IMR-90 (cell line): ENCODE measurements at regions not wholly inside any gene's neighbourhood (a gene's known extent, or its start where the extent isn't known, plus 50 kb on each side); places are given as distances from the start of the nearest gene placed in this dataset.

Experiments used
- ATAC-seq: fragments of 200-7000 bp; cut with Tn5 transposase; 2 replicates; pipeline ENCODE4 v1.9.1; 2020; ENCODE audit warnings: low read depth, mild to moderate bottlenecking, moderate library complexity
- BruUV-seq: library from RNA; stranded (reverse); fragments of 400-500 nt; replicated peaks from 2 replicates; lab custom pipeline; 2021; lab: Mats Ljungman, UMichigan
- CTCF ChIA-PET: fragments of 300-600 bp; formaldehyde crosslinking; extraction: SDS; loops from one replicate; lab custom pipeline; 2021; ENCODE audit warnings: antibody characterized with exemption; lab: Yijun Ruan, JAX
- POLR2A ChIA-PET: fragments of 300-600 bp; sonication (Branson Sonifier 250); formaldehyde crosslinking; loops from one replicate; lab custom pipeline; 2022; ENCODE audit warnings: antibody characterized with exemption; ENCODE audit not compliant: unreplicated experiment; lab: Charles Lee
- DNase-seq: peaks from one replicate; pipeline ENCODE4 v3.0.0; 2013
- H2AFZ ChIP-seq: replicated peaks from 2 replicates; pipeline ENCODE3; 2013; ENCODE audit warnings: low read length, mild to moderate bottlenecking; ENCODE audit not compliant: poor library complexity
- H2AK5ac ChIP-seq: 2 replicates; pipeline ENCODE4 v1.6.1; 2013; ENCODE audit warnings: low read depth, low read length, inconsistent platforms
- H2AK9ac ChIP-seq: replicated peaks from 2 replicates; pipeline ENCODE3; 2013; ENCODE audit warnings: mild to moderate bottlenecking, low read depth, low read length, moderate library complexity; ENCODE audit not compliant: poor library complexity
- H2BK120ac ChIP-seq: 2 replicates; pipeline ENCODE4 v1.6.1; 2013; ENCODE audit warnings: low read depth, low read length, inconsistent platforms
- H2BK15ac ChIP-seq: 3 replicates; pipeline ENCODE4 v1.6.1; 2013; ENCODE audit warnings: low read depth, low read length, inconsistent platforms
- H2BK20ac ChIP-seq: 2 replicates; pipeline ENCODE4 v1.6.1; 2013; ENCODE audit warnings: low read depth, mild to moderate bottlenecking, inconsistent platforms, low read length, moderate library complexity
- H2BK5ac ChIP-seq: 2 replicates; pipeline ENCODE4 v1.6.1; 2013; ENCODE audit warnings: mild to moderate bottlenecking, low read depth, low read length, inconsistent platforms; ENCODE audit not compliant: poor library complexity, severe bottlenecking
- H3K14ac ChIP-seq: replicated peaks from 2 replicates; pipeline ENCODE4 v1.6.1; 2013; ENCODE audit warnings: low read depth, low read length, inconsistent platforms
- H3K18ac ChIP-seq: 2 replicates; pipeline ENCODE4 v1.6.1; 2013; ENCODE audit warnings: low read depth, low read length, control low read depth
- H3K23ac ChIP-seq: 2 replicates; pipeline ENCODE4 v1.6.1; 2013; ENCODE audit warnings: low read depth, low read length, inconsistent platforms
- H3K27ac ChIP-seq: 2 replicates; pipeline ENCODE4 v1.5.1; 2013; ENCODE audit warnings: mild to moderate bottlenecking, control low read depth, low read length; ENCODE audit not compliant: insufficient read depth
- H3K27me3 ChIP-seq: 2 replicates; pipeline ENCODE4 v1.6.1; 2013; ENCODE audit warnings: low read length; ENCODE audit not compliant: control insufficient read depth, insufficient read depth
- H3K36me3 ChIP-seq: 2 replicates; pipeline ENCODE4 v1.6.1; 2013; ENCODE audit warnings: low read length, mixed read lengths; ENCODE audit not compliant: control insufficient read depth, insufficient read depth
- H3K4ac ChIP-seq: 2 replicates; pipeline ENCODE4 v1.6.1; 2013; ENCODE audit warnings: low read depth, low read length, inconsistent platforms
- H3K4me1 ChIP-seq: 2 replicates; pipeline ENCODE4 v1.6.1; 2013; ENCODE audit warnings: low read length, mixed read lengths; ENCODE audit not compliant: control insufficient read depth, insufficient read depth
- H3K4me2 ChIP-seq: 2 replicates; pipeline ENCODE4 v1.6.1; 2013; ENCODE audit warnings: low read depth, mild to moderate bottlenecking, control low read depth, low read length, moderate library complexity
- H3K4me3 ChIP-seq: 2 replicates; pipeline ENCODE4 v1.5.1; 2013; ENCODE audit warnings: low read depth, mild to moderate bottlenecking, control low read depth, low read length, moderate library complexity; ENCODE audit not compliant: insufficient read depth
- H3K56ac ChIP-seq: 2 replicates; pipeline ENCODE4 v1.6.1; 2013; ENCODE audit warnings: low read length, inconsistent platforms; ENCODE audit not compliant: insufficient read depth; ENCODE audit errors: extremely low read depth
- H3K79me1 ChIP-seq, 2 experiments: 2 replicates each; pipeline ENCODE4 v1.6.1; 2013; ENCODE audit warnings: low read length in 2 of 2, inconsistent platforms in 1 of 2, low read depth in 1 of 2
- H3K9ac ChIP-seq: 2 replicates; pipeline ENCODE4 v1.6.1; 2013; ENCODE audit warnings: low read depth, low read length, control low read depth
- H3K9me1 ChIP-seq: 2 replicates; pipeline ENCODE4 v1.6.1; 2013; ENCODE audit warnings: low read length, inconsistent platforms; ENCODE audit not compliant: insufficient read depth
- H3K9me3 ChIP-seq: 2 replicates; pipeline ENCODE4 v1.6.1; 2013; ENCODE audit warnings: low read length; ENCODE audit not compliant: control insufficient read depth, insufficient read depth
- H4K20me1 ChIP-seq: 2 replicates; pipeline ENCODE4 v1.6.1; 2013; ENCODE audit warnings: low read length, inconsistent platforms; ENCODE audit not compliant: insufficient read depth
- H4K5ac ChIP-seq: 2 replicates; pipeline ENCODE4 v1.6.1; 2013; ENCODE audit warnings: mild to moderate bottlenecking, low read depth, low read length, control low read depth
- H4K8ac ChIP-seq, 2 experiments: 2 replicates each; pipeline ENCODE4 v1.6.1; 2013; ENCODE audit warnings: low read depth in 2 of 2, low read length in 2 of 2, control low read depth in 1 of 2, inconsistent platforms in 1 of 2
- H4K91ac ChIP-seq: 2 replicates; pipeline ENCODE4 v1.6.1; 2013; ENCODE audit warnings: low read depth, low read length, inconsistent platforms; ENCODE audit not compliant: insufficient read depth
- BHLHE40 ChIP-seq: fragments of 150-350 bp; IDR thresholded peaks from 2 replicates; pipeline ENCODE4 v1.6.1; 2016; ENCODE audit warnings: mild to moderate bottlenecking, low read depth, low read length
- FOS ChIP-seq: fragments of 150-350 bp; IDR thresholded peaks from 2 replicates; pipeline ENCODE4 v1.6.1; 2016; ENCODE audit warnings: low read depth, low read length
- SMC3 ChIP-seq: fragments of 150-350 bp; IDR thresholded peaks from 2 replicates; pipeline ENCODE4 v1.6.1; 2016; ENCODE audit warnings: low read depth, mild to moderate bottlenecking, antibody characterized with exemption, low read length, moderate library complexity
- WGBS, 2 experiments: methylation state at CpG; one replicate each; pipeline versions ENCODE4 v1.1.5 to v1.1.7; 2013; ENCODE audit warnings: missing lambda C conversion rate in 2 of 2; ENCODE audit not compliant: insufficient read length in 1 of 2; ENCODE audit errors: extremely low coverage in 2 of 2; 5-methylcytosine and 5-hydroxymethylcytosine counted together
- dilution Hi-C: fragments of 300-500 bp; cut with HindIII; formaldehyde crosslinking; loops from one replicate; pipeline ENCODE4 v1.14.3; 2018; ENCODE audit warnings: low sequenced_read_pairs; ENCODE audit not compliant: unreplicated experiment
- in situ Hi-C: fragments of 300-500 bp; cut with MboI; formaldehyde crosslinking; loops from 3 replicates; pipeline ENCODE4 v1.14.3; 2019; ENCODE audit warnings: low sequenced_read_pairs, inconsistent platforms, mixed read lengths
- intact Hi-C: fragments of 100-400 bp; cut with micrococcal nuclease; formaldehyde crosslinking; loops from 2 replicates; pipeline ENCODE4 v1.10.0; 2022

DNA sequence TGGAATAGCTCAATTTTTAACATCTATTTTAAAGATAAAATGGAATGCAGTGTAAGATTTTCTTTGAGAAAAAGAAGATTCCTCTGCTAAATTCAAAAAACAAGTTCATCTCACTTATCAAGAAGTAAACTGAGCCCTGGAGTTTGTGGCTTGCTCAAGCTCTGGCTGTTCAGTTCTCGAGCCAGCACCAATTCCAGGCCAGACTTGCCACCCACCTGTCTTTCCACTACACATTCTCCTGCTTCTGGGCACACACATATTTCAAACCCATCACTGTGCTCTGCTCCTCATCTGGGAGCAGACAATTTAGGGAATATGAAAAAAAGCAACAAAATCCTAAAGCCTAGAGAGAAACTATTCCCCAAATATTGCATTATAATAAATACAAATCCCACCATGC is 424.5 kb downstream of the ENC1 start:
- no peak for TF ChIP-seq SMC3
- no peak for TF ChIP-seq FOS
- TF ChIP-seq BHLHE40: no peak
- Histone ChIP-seq H3K79me1 (no peaks in the 10 kb centered on the region), H3K23ac (no peak overlapping the region), H4K5ac (no peak overlapping the region), H3K4me3 (no peak overlapping the region), H3K18ac (no peak overlapping the region), H3K27ac (no peak overlapping the region), H2AK5ac (no peak overlapping the region), H2BK15ac (no peak overlapping the region), H2BK5ac (no peak overlapping the region), H4K91ac (no peak overlapping the region), H3K36me3 (no peaks in the 10 kb centered on the region), H3K9ac (no peak overlapping the region), H3K9me1 (no peaks in the 10 kb centered on the region), H3K9me3 (no peaks in the 10 kb centered on the region), H2BK20ac (no peak overlapping the region), H2AK9ac (no peak overlapping the region), H3K4me2 (no peak overlapping the region), H4K20me1 (no peaks in the 10 kb centered on the region), H2AFZ (no peak overlapping the region), H3K4ac (no peak overlapping the region), H3K56ac (no peak overlapping the region), H2BK120ac (no peak overlapping the region), H3K27me3 (peaks cover 20% of the 10 kb centered on the region), H3K4me1 (no peaks in the 10 kb centered on the region), H3K14ac (no peak overlapping the region), H4K8ac (no peak overlapping the region)
- dilution Hi-C loops (no loop called here), in situ Hi-C loops (no loop called here), intact Hi-C loops (no loop called here)
- ATAC-seq: no peak
- no TSS peak for BruUV-seq
- WGBS, 2 experiments: no CpG with 5 or more reads among the region's 1 CpG
- CTCF ChIA-PET: no interaction called here
- POLR2A ChIA-PET: no interaction called here
- no peak for DNase-seq
